Duodenal mucosa (tissue), 2 donors: ENCODE measurements at regions not wholly inside any gene's neighbourhood (a gene's known extent, or its start where the extent isn't known, plus 50 kb on each side); places are given as distances from the start of the nearest gene placed in this dataset.
"Not testable (repeated sequence)": the region's sequence is repeated elsewhere in the genome, so short reads cannot be mapped to it uniquely, and the experiment has no call there.

Experiments
- H3K27ac ChIP-seq: one replicate; pipeline ENCODE4 v1.7.0; 2013; ENCODE audit warnings: low read depth, low read length
- H3K27me3 ChIP-seq, 2 donors: one replicate each; pipeline ENCODE4 v1.7.0; 2013; ENCODE audit warnings: low read length in 2 of 2, control low read depth in 1 of 2; ENCODE audit not compliant: insufficient read depth in 2 of 2, control insufficient read depth in 1 of 2
- H3K36me3 ChIP-seq, 2 donors: one replicate each; pipeline ENCODE4 v1.7.0; 2013; ENCODE audit warnings: low read length in 2 of 2, control low read depth in 1 of 2; ENCODE audit not compliant: insufficient read depth in 2 of 2, control insufficient read depth in 1 of 2
- H3K4me1 ChIP-seq, 2 donors: one replicate each; pipeline ENCODE4 v1.7.0; 2013; ENCODE audit warnings: low read length in 2 of 2, control low read depth in 1 of 2; ENCODE audit not compliant: insufficient read depth in 2 of 2, control insufficient read depth in 1 of 2
- H3K4me3 ChIP-seq, 2 donors: one replicate each; pipeline ENCODE4 v1.7.0; 2013; ENCODE audit warnings: low read length in 2 of 2, low read depth in 1 of 2
- H3K9ac ChIP-seq, 2 donors: one replicate each; pipeline ENCODE4 v1.7.0; 2013; ENCODE audit warnings: low read length in 2 of 2, low read depth in 1 of 2
- H3K9me3 ChIP-seq, 2 donors: one replicate each; pipeline ENCODE4 v1.7.0; 2013; ENCODE audit warnings: low read length in 2 of 2, control low read depth in 1 of 2; ENCODE audit not compliant: control insufficient read depth in 1 of 2

DNA sequence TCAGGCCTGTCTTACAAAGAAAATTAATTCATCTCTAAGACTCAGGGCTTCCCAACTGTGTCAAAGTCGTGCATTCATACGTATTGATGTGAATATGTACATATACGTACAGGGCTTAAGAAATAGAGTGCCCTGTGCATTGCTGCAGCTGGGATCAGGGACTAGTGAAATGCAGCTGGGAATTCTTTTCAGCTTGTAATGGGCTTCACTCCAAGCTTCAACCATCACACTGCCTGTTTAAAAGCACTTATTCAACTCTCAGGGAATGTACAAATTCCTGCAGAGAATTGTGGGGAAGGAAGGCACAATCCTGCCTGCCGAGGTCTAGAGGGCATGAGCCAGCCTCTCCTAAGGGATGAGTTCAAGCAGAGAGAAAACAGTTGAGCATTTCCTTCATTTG lies 59.6 kb upstream of the MAN2A1 start:
- Histone ChIP-seq H3K27ac (no peak overlapping the region), H3K4me3 (no peak overlapping the region)

DNA sequence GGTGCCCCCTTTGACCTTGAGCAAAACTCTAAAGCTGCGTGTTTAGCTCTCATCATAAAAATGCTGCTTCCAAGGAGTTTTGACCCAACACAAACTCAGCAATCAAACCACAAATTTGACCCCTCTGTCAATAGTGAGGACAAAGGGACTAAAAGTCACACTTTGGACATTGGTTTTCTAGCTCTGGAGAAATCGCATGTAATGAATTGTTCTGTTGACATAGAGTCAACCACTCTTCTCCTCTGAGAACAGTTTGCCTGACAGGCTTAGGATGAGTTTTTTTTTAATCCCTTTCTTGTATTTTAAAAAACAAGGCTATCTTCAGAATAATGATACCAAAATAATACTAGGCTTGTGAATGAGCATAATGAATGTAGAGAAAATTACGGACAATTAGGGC lies 61.1 kb upstream of the MAN2A1 start:
- Histone ChIP-seq H3K4me1 (no peaks in the 10 kb centered on the region), H3K27me3 (no peaks in the 10 kb centered on the region), H3K4me3 (no peak overlapping the region), H3K27ac (no peak overlapping the region), H3K9me3 (no peaks in the 10 kb centered on the region), H3K36me3 (no peaks in the 10 kb centered on the region), H3K9ac (no peak overlapping the region)

More for the DNA sequence above, 59.6 kb upstream of the MAN2A1 start:
- no peaks in the 10 kb centered on the region for H3K4me1 ChIP-seq
- no peaks in the 10 kb centered on the region for H3K27me3 ChIP-seq
- H3K9me3 ChIP-seq = no peaks in the 10 kb centered on the region
- H3K9ac ChIP-seq = no peak overlapping the region
- no peaks in the 10 kb centered on the region for H3K36me3 ChIP-seq

DNA sequence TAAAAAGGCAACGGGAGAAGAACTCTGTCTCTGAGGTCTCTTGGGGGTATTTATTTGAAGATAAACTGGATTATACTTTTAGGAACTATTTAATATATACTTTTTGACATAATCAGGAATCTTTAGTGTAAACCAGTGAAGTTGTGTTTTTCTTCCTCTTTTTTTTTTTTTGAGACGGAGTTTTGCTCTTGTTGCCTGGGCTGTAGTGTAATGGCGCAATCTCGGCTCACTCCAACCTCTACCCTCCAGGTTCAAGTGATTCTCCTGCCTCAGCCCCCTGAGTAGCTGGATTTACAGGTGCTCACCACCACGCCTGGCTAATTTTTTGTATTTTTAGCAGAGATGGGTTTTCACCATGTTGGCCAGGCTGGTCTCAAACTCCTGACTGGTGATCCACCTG lies 68.5 kb upstream of the MAN2A1 start:
- not testable (repeated sequence) for H3K27me3 ChIP-seq, H3K4me1 ChIP-seq, H3K9me3 ChIP-seq, H3K36me3 ChIP-seq, H3K4me3 ChIP-seq, H3K9ac ChIP-seq, H3K27ac ChIP-seq

DNA sequence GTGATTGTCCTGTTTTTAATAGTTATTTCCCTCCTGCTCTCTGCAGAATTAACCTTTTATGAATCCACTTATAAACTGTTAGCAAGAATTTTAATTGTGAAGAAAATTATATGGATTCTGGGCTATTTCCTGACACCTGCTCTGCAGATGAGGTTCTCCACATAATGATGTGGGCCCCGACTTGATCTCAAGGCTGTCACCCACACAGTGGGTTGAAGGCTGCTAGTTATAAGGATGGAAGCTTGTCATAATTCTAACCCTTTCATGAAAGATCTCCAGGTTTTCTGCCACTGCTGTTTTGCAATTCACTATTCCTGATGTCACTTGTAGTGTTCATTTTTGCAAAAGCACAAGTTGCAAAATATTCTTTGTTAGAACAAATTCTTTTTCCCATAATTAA lies 69.1 kb upstream of the MAN2A1 start:
- no peaks in the 10 kb centered on the region for H3K27me3 ChIP-seq
- no peaks in the 10 kb centered on the region for H3K9me3 ChIP-seq
- H3K36me3 ChIP-seq = no peaks in the 10 kb centered on the region
- no peak overlapping the region for H3K9ac ChIP-seq
- no peak overlapping the region for H3K4me3 ChIP-seq
- no peaks in the 10 kb centered on the region for H3K4me1 ChIP-seq
- H3K27ac ChIP-seq = no peak overlapping the region

DNA sequence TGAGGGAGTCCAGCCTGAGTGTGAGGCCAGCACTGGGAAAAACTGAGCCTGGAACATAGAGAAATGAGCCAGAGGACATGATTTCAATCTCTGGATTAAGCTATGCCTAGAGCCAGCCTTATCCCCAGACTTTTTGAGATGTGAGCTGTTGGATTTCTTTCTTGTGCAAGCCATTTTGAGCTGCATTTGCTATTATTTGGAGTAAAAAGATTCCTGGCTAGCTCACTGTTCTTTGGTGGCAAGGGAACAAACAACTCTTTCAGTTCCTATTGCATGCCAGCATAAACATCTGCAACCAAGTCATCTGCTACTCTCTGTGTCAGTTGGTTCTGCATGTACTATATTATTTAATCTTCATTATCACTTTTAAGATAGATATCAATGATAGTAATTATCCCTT lies 70.1 kb upstream of the MAN2A1 start:
- Histone ChIP-seq H3K36me3 (no peaks in the 10 kb centered on the region), H3K9ac (no peak overlapping the region), H3K27me3 (no peaks in the 10 kb centered on the region), H3K4me1 (no peaks in the 10 kb centered on the region), H3K9me3 (no peaks in the 10 kb centered on the region), H3K27ac (no peak overlapping the region), H3K4me3 (no peak overlapping the region)

DNA sequence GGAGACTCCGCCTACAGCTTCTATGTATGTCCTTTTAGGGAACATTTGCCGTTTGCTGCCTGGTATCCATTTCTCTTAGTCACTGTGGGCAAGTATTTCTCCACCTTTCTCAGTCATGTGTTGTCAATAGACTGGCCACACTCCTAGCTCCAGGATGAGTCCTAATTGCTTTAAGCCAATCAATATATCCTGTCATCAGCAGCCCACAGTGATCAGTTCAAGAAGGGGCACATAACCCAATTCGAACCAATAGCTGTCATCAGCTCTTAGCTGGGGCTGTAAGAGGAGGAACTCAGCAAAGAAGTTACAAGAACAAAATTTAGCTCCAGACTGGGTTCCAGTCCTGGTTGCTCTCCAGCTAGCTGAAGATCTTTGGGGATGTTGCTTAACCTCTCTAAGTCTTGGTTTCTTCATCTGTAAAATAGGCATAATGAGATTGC lies 70.7 kb upstream of the MAN2A1 start:
- H3K4me1 ChIP-seq = no peaks in the 10 kb centered on the region
- no peaks in the 10 kb centered on the region for H3K27me3 ChIP-seq
- H3K36me3 ChIP-seq = no peaks in the 10 kb centered on the region
- no peak overlapping the region for H3K9ac ChIP-seq
- no peaks in the 10 kb centered on the region for H3K9me3 ChIP-seq
- H3K4me3 ChIP-seq = no peak overlapping the region
- no peak overlapping the region for H3K27ac ChIP-seq

DNA sequence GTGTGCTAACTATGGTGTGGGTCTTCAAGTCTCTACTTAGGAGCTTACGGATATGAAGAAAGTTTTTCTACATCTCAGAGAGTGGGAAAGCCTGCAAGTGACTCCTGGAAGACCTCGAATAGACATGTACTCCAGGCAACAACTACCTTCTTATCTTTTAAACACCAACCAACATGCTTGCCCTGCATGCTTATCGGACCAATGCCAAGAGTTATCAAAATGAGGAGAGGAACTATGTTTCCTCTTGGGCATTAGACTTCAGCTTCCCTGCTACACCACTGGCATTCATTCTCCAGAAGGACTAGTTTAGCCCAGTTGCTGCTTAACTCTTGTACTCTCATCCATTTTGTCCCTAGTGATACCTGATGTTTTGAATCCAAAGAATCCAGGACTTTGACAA lies 74.7 kb upstream of the MAN2A1 start:
- Histone ChIP-seq H3K27ac (no peak overlapping the region), H3K36me3 (no peaks in the 10 kb centered on the region), H3K9me3 (no peaks in the 10 kb centered on the region), H3K4me1 (no peaks in the 10 kb centered on the region), H3K4me3 (no peak overlapping the region), H3K27me3 (no peaks in the 10 kb centered on the region), H3K9ac (no peak overlapping the region)

DNA sequence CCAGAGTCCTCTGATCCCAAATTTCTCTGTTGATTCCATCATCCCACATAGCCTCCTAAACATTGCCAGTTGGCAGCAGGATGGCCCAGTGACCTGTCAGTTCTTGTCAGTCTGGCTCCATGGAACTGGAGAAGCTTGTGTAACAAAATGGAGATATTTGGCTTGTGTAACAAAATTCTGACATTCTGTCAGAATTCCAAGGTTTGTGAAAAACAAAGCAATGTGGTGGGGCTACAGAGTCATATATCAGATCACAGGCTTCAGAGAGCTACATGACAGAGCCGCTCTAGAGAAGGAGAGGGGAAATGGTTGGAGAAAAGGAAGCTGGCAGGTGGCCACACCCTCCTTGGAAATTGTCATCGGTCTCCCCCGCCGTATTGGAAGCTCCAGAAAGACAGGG lies 75.4 kb upstream of the MAN2A1 start:
- Histone ChIP-seq H3K36me3 (no peaks in the 10 kb centered on the region), H3K4me1 (no peaks in the 10 kb centered on the region), H3K9me3 (no peaks in the 10 kb centered on the region), H3K27ac (no peak overlapping the region), H3K4me3 (no peak overlapping the region), H3K9ac (no peak overlapping the region), H3K27me3 (no peaks in the 10 kb centered on the region)

DNA sequence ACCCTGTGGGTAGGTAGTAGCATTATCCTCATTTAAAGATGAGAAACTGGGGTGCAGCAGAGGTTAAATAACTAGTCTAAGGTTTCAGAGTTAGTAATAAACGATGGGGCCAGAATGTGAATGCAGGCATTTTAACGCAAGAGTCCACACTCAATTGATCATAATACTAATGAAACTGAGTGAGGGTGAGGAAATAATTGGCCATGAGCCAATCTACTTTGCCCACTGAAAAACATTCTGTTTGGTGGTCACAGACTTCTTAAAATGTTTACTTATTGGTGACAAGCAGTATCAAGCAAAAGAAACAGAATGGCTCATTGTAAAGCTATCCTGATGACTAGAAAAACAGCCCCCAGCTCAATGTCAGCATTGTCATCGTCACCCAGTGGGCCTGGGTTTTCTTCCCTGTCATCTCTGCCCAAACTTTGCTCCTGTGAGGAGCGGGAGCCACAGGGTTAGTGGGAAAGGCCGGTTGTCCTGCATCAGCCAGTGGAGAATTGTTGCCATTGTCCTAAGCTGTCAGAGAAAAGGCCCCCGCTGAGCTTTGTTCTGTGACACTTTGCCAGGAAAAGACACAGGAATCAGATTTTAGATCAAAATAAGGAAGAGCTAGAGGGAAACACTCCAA lies 77.3 kb upstream of the MAN2A1 start:
- Histone ChIP-seq H3K9ac (no peak overlapping the region), H3K36me3 (no peaks in the 10 kb centered on the region), H3K9me3 (no peaks in the 10 kb centered on the region), H3K4me3 (no peak overlapping the region), H3K27ac (no peak overlapping the region), H3K27me3 (no peaks in the 10 kb centered on the region), H3K4me1 (no peaks in the 10 kb centered on the region)

DNA sequence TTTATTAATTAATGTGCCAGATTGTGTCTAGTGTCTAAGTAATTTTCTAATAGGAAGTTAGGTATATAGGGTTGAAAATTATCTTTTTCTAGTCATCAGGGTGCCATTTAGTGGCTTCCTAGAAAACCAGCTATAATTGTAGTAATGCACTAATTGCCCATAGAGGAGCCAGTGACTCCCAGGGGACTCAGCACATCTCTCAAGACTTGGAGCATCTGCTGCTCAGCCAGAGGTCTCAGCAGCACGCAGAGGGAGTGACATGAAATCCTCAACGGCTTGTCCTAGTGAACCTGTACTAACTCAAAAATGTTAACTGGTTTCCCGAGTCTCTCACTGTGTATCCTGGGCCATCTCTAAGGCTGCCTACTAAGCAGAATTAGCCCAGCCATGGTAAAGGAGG lies 78.2 kb upstream of the MAN2A1 start:
- no peaks in the 10 kb centered on the region for H3K9me3 ChIP-seq
- H3K4me1 ChIP-seq = no peaks in the 10 kb centered on the region
- no peak overlapping the region for H3K27ac ChIP-seq
- H3K36me3 ChIP-seq = no peaks in the 10 kb centered on the region
- no peak overlapping the region for H3K4me3 ChIP-seq
- H3K9ac ChIP-seq = no peak overlapping the region
- no peaks in the 10 kb centered on the region for H3K27me3 ChIP-seq

DNA sequence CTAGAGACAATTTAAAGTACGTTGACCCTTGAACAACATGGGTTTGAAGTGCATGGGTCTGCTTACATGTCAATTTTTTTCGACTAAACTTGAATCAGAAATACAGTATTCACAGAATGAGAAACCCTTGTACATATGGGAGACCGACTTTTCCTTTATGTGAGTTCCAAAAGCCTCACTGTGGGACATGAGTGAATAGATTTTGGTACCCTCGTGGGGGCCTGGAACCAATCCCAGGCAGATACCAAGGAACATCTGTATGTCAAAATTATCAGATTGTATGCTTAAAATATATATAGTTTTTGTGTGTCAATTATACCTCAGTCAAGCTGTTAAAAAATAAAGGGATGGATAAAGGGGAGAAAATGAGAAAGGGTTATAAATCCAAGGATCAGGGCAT lies 78.7 kb upstream of the MAN2A1 start:
- H3K4me3 ChIP-seq = no peak overlapping the region
- no peaks in the 10 kb centered on the region for H3K36me3 ChIP-seq
- no peaks in the 10 kb centered on the region for H3K9me3 ChIP-seq
- H3K4me1 ChIP-seq = no peaks in the 10 kb centered on the region
- no peak overlapping the region for H3K27ac ChIP-seq
- H3K27me3 ChIP-seq = no peaks in the 10 kb centered on the region
- H3K9ac ChIP-seq = no peak overlapping the region
